ENCODE measurements at regions not wholly inside any gene's neighbourhood (a gene's known extent, or its start where the extent isn't known, plus 50 kb on each side); places are given as distances from the start of the nearest gene placed in this dataset.

GRCh38 chr14:40115583-40115982, 683.4 kb upstream of the FBXO33 start:
- Mint-ChIP-seq H3K4me1 (ENCODE audit: low read depth) (no peaks in the 10 kb centered on the region), H3K27me3 (no peaks in the 10 kb centered on the region), H3K9me3 (ENCODE audit: low read depth) (peaks cover 10% of the 10 kb centered on the region), H3K36me3 (ENCODE audit: insufficient read depth) (no peaks in the 10 kb centered on the region), H3K27ac (no peak overlapping the region), H3K4me3 (ENCODE audit: low read depth) (no peak overlapping the region)
- no peak for DNase-seq (ENCODE audit: low spot score, unreplicated experiment)
- TF ChIP-seq, protein P1, sequence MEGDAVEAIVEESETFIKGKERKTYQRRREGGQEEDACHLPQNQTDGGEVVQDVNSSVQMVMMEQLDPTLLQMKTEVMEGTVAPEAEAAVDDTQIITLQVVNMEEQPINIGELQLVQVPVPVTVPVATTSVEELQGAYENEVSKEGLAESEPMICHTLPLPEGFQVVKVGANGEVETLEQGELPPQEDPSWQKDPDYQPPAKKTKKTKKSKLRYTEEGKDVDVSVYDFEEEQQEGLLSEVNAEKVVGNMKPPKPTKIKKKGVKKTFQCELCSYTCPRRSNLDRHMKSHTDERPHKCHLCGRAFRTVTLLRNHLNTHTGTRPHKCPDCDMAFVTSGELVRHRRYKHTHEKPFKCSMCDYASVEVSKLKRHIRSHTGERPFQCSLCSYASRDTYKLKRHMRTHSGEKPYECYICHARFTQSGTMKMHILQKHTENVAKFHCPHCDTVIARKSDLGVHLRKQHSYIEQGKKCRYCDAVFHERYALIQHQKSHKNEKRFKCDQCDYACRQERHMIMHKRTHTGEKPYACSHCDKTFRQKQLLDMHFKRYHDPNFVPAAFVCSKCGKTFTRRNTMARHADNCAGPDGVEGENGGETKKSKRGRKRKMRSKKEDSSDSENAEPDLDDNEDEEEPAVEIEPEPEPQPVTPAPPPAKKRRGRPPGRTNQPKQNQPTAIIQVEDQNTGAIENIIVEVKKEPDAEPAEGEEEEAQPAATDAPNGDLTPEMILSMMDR (IDR thresholded peaks at IDR 0.05; ENCODE audit: unreplicated experiment): no peak

- peaks cover 2% of the 10 kb centered on the region for H3K4me1 Mint-ChIP-seq (ENCODE audit: low read depth)
- DNase-seq (ENCODE audit: low spot score, unreplicated experiment): no peak
- no peak overlapping the region for H3K27ac Mint-ChIP-seq
- H3K4me3 Mint-ChIP-seq (ENCODE audit: low read depth): no peak overlapping the region
- peaks cover 12% of the 10 kb centered on the region for H3K9me3 Mint-ChIP-seq (ENCODE audit: low read depth)
- H3K36me3 Mint-ChIP-seq (ENCODE audit: insufficient read depth): no peaks in the 10 kb centered on the region
- TF ChIP-seq, protein P1 (IDR thresholded peaks at IDR 0.05; ENCODE audit: unreplicated experiment): no peak
- no peaks in the 10 kb centered on the region for H3K27me3 Mint-ChIP-seq
These were observed 681.4 kb upstream of the FBXO33 start for GRCh38 chr14:40113671-40114070.

DNA sequence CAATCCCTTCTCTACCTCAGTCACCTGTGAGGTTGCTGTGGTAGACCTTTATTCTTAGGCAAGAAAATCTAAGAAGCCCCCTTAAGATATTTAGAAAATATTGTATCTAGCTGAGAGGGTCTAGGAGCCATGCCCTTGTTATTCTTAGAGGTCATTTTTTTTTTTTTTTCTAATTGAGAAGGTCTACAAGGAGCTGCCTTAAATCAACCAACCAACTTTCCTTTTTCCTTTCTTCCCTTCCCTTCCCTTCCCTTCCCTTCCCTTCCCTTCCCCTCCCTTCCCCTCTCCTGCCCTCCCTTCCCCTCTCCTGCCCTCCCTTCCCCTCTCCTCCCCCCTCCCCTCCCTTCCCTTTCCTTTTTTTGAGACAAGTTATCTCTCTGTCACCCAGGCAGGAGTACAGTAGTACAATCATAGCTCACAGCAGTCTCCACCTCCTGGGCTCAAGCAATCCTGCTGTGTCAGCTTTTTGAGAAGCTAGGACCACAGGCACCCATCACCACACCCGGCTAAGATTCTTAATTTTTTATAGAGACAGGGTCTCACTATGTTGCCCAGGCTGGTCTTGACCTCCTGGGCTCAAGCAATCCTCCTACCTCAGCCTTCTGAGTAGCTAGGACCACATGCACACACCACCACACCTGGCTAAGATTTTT, 668.4 kb upstream of the FBXO33 start:
- H3K27ac Mint-ChIP-seq: no peak overlapping the region
- no peak for DNase-seq (ENCODE audit: low spot score, unreplicated experiment)
- H3K36me3 Mint-ChIP-seq (ENCODE audit: insufficient read depth): no peaks in the 10 kb centered on the region
- TF ChIP-seq, protein P1 (IDR thresholded peaks at IDR 0.05; ENCODE audit: unreplicated experiment): no peak
- peaks cover 9% of the 10 kb centered on the region for H3K9me3 Mint-ChIP-seq (ENCODE audit: low read depth)
- no peaks in the 10 kb centered on the region for H3K27me3 Mint-ChIP-seq
- H3K4me3 Mint-ChIP-seq (ENCODE audit: low read depth): no peak overlapping the region
- H3K4me1 Mint-ChIP-seq (ENCODE audit: low read depth): peaks cover 1% of the 10 kb centered on the region

DNA sequence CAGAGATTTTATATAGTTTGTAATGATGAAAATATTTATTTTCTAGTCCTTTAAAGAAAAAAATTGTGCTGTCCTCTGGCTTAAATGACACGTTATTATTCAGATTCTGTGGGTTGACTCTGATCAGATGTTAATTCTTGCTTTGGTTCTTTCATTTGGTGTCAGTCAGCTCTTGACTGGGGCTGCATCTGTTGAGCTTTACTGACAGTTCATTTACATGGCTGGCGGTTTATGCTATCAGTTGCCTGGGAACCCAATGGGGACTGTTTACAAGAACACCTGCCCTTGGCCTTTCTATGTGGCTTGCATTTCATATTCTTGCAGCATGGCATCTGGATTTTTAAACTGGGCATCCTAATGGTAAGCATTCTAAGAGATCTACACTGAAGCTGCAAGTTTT, 667.1 kb upstream of the FBXO33 start:
- DNase-seq (ENCODE audit: low spot score, unreplicated experiment): no peak
- no peaks in the 10 kb centered on the region for H3K36me3 Mint-ChIP-seq (ENCODE audit: insufficient read depth)

GRCh38 chr14:40098468-40098867, 666.2 kb upstream of the FBXO33 start:
- no peaks in the 10 kb centered on the region for H3K36me3 Mint-ChIP-seq (ENCODE audit: insufficient read depth)
- no peaks in the 10 kb centered on the region for H3K27me3 Mint-ChIP-seq
- H3K4me1 Mint-ChIP-seq (ENCODE audit: low read depth): peaks cover 1% of the 10 kb centered on the region
- no peak overlapping the region for H3K27ac Mint-ChIP-seq
- no peak overlapping the region for H3K4me3 Mint-ChIP-seq (ENCODE audit: low read depth)
- H3K9me3 Mint-ChIP-seq (ENCODE audit: low read depth): no peaks in the 10 kb centered on the region
- no peak for DNase-seq (ENCODE audit: low spot score, unreplicated experiment)
- TF ChIP-seq, protein P1 (IDR thresholded peaks at IDR 0.05; ENCODE audit: unreplicated experiment): no peak

More for the DNA sequence above, 667.1 kb upstream of the FBXO33 start:
- TF ChIP-seq, protein P1 (IDR thresholded peaks at IDR 0.05; ENCODE audit: unreplicated experiment): no peak
- no peak overlapping the region for H3K4me3 Mint-ChIP-seq (ENCODE audit: low read depth)
- no peak overlapping the region for H3K27ac Mint-ChIP-seq
- H3K9me3 Mint-ChIP-seq (ENCODE audit: low read depth): peaks cover 3% of the 10 kb centered on the region
- no peaks in the 10 kb centered on the region for H3K27me3 Mint-ChIP-seq
- H3K4me1 Mint-ChIP-seq (ENCODE audit: low read depth): peaks cover 1% of the 10 kb centered on the region

All from progenitor cell of endocrine pancreas (in vitro differentiated cells).